Keratinocyte (primary cell): ENCODE measurements at regions not wholly inside any gene's neighbourhood (a gene's known extent, or its start where the extent isn't known, plus 50 kb on each side); places are given as distances from the start of the nearest gene placed in this dataset.

ENCODE experiments used
- EZH2 ChIP-seq: IDR thresholded peaks from one replicate; pipeline ENCODE4 v1.6.1; 2012; ENCODE audit warnings: inconsistent platforms, mild to moderate bottlenecking, low read length, moderate library complexity
- TF ChIP-seq, protein P1 (sequence below), 3 experiments: IDR thresholded peaks in 1 of 3; conservative IDR thresholded peaks in 1 of 3; optimal IDR thresholded peaks in 1 of 3; 2 replicates in 2 of 3; 3 replicates in 1 of 3; pipeline versions ENCODE3 to v1.5.1; 2011; ENCODE audit warnings: low read length in 3 of 3, mild to moderate bottlenecking in 3 of 3, moderate library complexity in 2 of 3, control low read depth in 1 of 3, inconsistent platforms in 1 of 3; ENCODE audit not compliant: insufficient read depth in 2 of 3; ENCODE audit errors: extremely low read depth in 1 of 3

DNA sequence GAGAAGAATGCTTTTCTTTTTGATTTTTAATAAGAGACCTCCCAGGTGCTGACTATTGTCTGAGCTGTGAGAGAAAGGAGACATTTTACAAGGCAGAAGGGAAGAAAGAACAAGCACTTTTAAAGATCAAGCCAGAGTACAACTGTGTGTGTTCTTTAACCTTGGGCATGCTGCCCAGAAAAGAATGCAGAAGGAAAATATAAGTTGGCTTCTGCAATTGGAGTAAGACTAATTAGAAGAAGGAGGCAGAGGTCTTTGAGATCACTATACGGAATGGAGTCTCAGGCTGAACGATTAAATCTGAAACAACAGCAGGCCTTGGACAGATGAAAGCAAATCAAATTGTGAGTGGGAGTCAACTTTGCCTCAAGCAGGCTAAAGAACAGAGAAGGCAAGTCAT, 230.5 kb downstream of the ATP23 start:
- no peak for TF ChIP-seq EZH2
- TF ChIP-seq, protein P1, sequence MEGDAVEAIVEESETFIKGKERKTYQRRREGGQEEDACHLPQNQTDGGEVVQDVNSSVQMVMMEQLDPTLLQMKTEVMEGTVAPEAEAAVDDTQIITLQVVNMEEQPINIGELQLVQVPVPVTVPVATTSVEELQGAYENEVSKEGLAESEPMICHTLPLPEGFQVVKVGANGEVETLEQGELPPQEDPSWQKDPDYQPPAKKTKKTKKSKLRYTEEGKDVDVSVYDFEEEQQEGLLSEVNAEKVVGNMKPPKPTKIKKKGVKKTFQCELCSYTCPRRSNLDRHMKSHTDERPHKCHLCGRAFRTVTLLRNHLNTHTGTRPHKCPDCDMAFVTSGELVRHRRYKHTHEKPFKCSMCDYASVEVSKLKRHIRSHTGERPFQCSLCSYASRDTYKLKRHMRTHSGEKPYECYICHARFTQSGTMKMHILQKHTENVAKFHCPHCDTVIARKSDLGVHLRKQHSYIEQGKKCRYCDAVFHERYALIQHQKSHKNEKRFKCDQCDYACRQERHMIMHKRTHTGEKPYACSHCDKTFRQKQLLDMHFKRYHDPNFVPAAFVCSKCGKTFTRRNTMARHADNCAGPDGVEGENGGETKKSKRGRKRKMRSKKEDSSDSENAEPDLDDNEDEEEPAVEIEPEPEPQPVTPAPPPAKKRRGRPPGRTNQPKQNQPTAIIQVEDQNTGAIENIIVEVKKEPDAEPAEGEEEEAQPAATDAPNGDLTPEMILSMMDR (optimal IDR thresholded peaks at IDR 0.05 in 1 of 3, IDR thresholded peaks at IDR 0.05 in 1 of 3, conservative IDR thresholded peaks at IDR 0.05 in 1 of 3; ENCODE audit: extremely low read depth in 1 of 3, insufficient read depth in 2 of 3, low read length in 3 of 3), result no peak
